AG20443 (cell line): ENCODE measurements at regions not wholly inside any gene's neighbourhood (a gene's known extent, or its start where the extent isn't known, plus 50 kb on each side); places are given as distances from the start of the nearest gene placed in this dataset.

Experiments
- DNase-seq: peaks from one replicate; pipeline ENCODE4 v3.0.0; 2012; ENCODE audit warnings: low spot score, mixed read lengths

- no peak for DNase-seq
Measured at GRCh38 chrX:96311366-96311765, 373.3 kb upstream of the DIAPH2 start.

GRCh38 chrX:96314985-96315384 is 369.7 kb upstream of the DIAPH2 start:
- no peak for DNase-seq

DNA sequence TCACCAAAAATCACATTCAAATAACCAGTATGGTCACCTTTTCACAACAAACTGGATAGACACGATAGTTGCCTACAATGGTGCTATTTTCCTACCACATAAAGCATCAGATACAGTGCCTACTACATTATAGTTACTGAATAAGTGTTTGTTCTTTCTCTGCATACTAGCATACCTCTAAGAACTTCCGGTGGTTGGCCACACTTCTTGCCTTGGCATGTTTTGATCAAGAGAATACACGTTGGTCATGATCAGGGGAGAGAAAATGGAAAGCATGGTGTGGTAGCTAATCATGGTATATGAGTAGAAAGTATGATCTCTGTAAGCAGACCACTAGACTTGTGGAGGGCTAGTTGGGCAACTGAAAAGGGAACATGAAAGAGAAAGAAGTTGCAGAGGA is 322.8 kb upstream of the DIAPH2 start:
- DNase-seq, result no peak

- peak; percentile 53 for DNase-seq
Measured at GRCh38 chrX:96372313-96373046, 312.2 kb upstream of the DIAPH2 start.

DNA sequence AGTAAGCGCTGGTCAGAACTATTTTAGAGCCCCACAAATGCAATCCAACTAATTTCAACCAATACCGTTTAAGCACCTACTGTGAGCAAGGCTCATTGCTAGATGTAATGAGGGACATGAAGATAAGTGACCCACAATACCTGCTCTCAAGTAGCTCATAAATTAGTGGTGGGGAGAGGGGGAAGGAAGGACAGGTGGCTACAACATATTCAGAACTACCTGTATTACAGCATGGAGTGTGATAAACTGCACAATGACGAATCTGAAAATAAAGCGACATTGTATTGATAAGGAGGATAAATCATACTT is 311.6 kb upstream of the DIAPH2 start:
- DNase-seq, result no peak

- no peak for DNase-seq
Measured at GRCh38 chrX:96376266-96376665, 308.4 kb upstream of the DIAPH2 start.

DNA sequence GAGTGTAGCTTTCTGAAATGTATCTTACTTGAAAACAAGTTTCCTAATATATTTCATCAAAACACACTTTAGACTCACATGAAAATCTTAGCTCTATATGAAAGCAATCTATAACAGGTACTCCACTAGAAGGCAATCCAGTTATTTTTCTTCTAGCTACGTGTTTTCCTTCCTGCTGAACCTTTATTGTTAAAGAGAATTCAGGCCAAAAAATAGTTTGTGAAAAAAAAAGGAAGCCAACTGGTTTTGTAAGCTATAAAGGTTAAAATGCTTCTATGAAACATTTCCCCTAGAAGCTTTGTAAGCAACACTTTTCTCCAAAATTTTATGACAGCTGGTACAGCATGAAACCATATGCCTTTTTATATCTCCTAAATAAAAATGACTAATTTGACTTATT is 304.7 kb upstream of the DIAPH2 start:
- no peak for DNase-seq

GRCh38 chrX:96382018-96382417 is 302.6 kb upstream of the DIAPH2 start:
- DNase-seq, result no peak

DNA sequence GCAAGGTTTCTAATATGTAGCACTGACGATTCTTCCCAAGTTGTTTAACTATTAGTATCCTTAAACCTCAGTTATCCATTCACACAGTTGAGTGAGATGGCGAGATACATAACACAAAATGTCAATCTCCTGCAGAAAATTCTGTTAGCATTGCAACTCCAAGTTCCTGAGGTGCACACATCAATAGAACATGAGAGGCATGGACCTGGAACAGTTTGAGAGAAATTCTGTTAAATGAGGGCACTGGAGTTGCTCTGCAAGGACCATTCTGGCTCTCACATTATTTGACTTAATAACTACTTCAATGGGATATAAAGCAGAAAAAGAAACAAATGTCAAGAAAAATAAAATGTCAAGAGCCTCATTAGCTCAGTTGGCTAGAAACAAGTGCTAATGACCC is 301.2 kb upstream of the DIAPH2 start:
- no peak for DNase-seq

- no peak for DNase-seq
Measured at GRCh38 chrX:96386325-96386724, 298.3 kb upstream of the DIAPH2 start.

DNA sequence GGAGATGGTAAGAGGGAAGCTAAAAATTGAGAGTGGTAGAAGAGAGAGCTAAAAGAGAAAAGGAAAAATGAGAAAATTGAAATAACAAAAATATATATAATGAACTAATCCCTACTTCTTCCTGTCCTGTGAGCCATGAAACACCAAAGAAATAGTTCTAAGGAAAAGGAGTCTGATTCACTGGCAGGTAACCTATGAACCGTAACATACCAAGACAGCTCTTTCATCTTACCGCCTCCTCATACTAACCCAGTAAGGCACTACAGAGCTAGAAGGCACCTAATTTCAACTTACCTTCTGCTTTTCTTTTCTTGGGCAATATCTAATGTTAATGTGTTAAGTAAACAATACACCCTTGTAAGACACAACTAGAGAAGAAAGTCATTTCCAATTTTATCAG is 297.7 kb upstream of the DIAPH2 start:
- no peak for DNase-seq

GRCh38 chrX:96387801-96388200 is 296.8 kb upstream of the DIAPH2 start:
- DNase-seq, result no peak

DNA sequence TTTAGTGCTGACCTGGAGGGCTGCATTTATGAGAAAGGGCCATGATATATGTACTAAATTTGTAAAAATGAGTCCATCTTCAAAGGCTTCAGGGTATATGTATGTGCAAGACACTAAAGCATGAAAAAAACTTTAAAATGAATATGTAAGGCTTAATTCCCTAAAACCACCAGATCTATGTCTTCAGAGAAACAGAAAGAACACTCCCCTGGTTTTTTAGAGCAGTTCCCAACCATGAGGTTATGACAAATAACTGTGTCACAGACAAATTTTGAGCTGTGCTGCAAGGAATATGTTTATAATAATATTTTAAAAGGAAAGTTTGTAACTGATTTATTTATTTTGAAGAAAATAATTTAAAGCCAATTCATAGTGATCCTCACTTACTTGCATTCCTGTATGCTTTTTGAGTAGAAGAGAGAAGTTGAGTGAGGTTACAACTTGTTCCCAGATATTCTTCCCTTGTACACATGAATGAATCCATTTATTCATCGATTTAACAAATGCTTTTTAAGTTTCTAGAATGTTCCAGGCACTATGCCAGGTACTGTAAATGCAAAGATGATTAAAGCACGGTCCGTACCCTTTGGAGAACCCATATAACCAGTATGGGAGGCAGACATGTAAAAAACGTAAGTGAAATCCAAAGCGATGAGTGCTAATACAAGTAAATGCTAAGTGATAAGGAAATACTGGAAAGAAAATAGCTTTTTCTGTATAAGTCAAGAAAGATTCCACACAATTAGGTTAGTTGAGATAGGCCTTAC is 295.2 kb upstream of the DIAPH2 start:
- no peak for DNase-seq

- no peak for DNase-seq
Measured at GRCh38 chrX:96394598-96394997, 290.0 kb upstream of the DIAPH2 start.

- DNase-seq, result no peak
Measured at GRCh38 chrX:96403446-96403845, 281.2 kb upstream of the DIAPH2 start.

- no peak for DNase-seq
Measured at GRCh38 chrX:96405842-96406241, 278.8 kb upstream of the DIAPH2 start.

GRCh38 chrX:96407072-96407471 is 277.6 kb upstream of the DIAPH2 start:
- DNase-seq, result peak; percentile 36

- DNase-seq, result peak; percentile 67
Measured at GRCh38 chrX:96407501-96407900, 277.1 kb upstream of the DIAPH2 start.

GRCh38 chrX:96407981-96408380 is 276.7 kb upstream of the DIAPH2 start:
- no peak for DNase-seq

DNA sequence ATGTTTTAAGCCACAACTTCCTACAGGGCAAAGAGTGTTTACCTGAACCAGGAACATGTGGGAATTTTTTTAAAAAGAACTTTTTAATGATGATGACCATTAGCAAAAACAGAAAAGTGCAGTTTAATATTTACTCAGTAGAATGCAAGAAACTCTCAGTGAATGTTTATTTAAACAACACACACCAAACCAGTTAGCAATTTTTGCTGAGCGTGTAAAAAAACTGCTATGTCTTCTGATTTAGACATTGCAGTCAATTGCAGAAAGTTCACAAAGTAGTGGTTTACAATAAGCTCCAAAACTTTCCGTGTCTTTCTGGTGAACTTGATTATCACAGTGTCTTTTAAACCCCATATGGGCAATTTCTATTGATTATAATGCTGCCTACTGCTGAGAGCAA is 273.7 kb upstream of the DIAPH2 start:
- DNase-seq, result no peak

DNA sequence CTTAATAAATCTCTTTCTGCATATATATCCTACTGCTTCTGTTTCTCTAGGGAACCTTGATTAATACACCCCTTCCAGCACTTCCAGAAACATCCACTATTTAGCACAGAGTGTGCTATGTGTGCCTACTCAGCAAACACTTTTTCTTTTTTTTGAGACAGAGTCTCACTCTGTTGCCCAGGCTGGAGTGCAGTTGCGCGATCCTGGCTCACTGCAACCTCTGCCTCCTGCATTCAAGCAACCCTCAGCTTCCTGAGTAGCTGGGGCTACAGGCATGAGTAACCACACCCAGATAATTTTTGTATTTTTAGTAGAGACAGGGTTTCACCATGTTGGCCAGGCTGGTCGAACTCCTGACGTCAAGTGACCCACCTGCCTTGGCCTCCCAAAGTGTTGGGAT is 266.9 kb upstream of the DIAPH2 start:
- DNase-seq, result no peak

DNA sequence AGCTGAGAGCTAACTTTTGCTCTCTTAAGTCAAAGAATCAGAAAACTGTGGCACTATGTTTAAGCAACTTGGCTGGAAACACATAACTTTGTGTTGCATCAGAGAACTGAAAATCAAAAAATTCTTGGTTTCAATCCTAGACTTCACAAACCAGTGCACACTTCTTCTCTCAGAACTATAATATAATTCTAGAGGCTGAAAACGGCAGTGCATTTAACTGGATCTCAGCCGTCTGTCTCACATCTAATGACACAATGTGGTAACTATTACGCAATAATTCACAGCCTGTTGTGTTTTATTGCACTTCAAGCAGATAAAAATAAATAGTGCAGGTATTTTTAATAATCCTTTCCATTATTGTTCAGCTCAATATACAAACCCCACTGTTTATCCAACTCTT is 260.6 kb upstream of the DIAPH2 start:
- peak; percentile 8 for DNase-seq

GRCh38 chrX:96425200-96425599 is 259.4 kb upstream of the DIAPH2 start:
- DNase-seq, result no peak
